Prostate gland (tissue), 2 donors: ENCODE measurements at regions not wholly inside any gene's neighbourhood (a gene's known extent, or its start where the extent isn't known, plus 50 kb on each side); places are given as distances from the start of the nearest gene placed in this dataset.

Source experiments
- CTCF ChIP-seq, 4 experiments: fragments of 200-600 bp in 2 of 4; fragments of 450-650 bp in 2 of 4; sonication (generic) in 2 of 4; IDR thresholded peaks; 1 replicate in 3 of 4; 2 replicates in 1 of 4; pipeline ENCODE4 v1.5.1; 2016 to 2019; ENCODE audit warnings: antibody characterized with exemption in 4 of 4, mild to moderate bottlenecking in 2 of 4, moderate library complexity in 2 of 4
- POLR2A ChIP-seq: fragments of 450-650 bp; IDR thresholded peaks from one replicate; pipeline ENCODE4 v1.6.1; 2016; ENCODE audit warnings: antibody characterized with exemption, mild to moderate bottlenecking

GRCh38 chr4:136219592-136220125 is 1312.6 kb downstream of the PCDH18 start:
- no peak for TF ChIP-seq CTCF (IDR thresholded peaks at IDR 0.05)
- TF ChIP-seq POLR2A = no peak
